Fibroblast of lung (primary cell): ENCODE measurements at regions not wholly inside any gene's neighbourhood (a gene's known extent, or its start where the extent isn't known, plus 50 kb on each side); places are given as distances from the start of the nearest gene placed in this dataset.
A peak's percentile ranks its signal among the peaks of the same experiment; 100 is the strongest.

Source experiments
- DNase-seq, 2 donors: peaks; one replicate each; pipeline versions ENCODE4 v3.0.0 to v3.0.0-alpha.2; 2010; ENCODE audit warnings: low read depth in 2 of 2
- H2AFZ ChIP-seq: 2 replicates; pipeline ENCODE4 v1.5.1; 2012; ENCODE audit warnings: low read length, control low read depth, inconsistent platforms
- H3K27ac ChIP-seq: 2 replicates; pipeline ENCODE4 v1.5.1; 2011; ENCODE audit warnings: low read length, control low read depth; ENCODE audit not compliant: insufficient read depth
- H3K27me3 ChIP-seq: 2 replicates; pipeline ENCODE4 v1.5.1; 2011; ENCODE audit warnings: mild to moderate bottlenecking, low read length; ENCODE audit not compliant: control insufficient read depth, insufficient read depth
- H3K36me3 ChIP-seq: 2 replicates; pipeline ENCODE4 v1.5.1; 2011; ENCODE audit warnings: low read length; ENCODE audit not compliant: control insufficient read depth, insufficient read depth
- H3K4me1 ChIP-seq: 2 replicates; pipeline ENCODE4 v1.5.1; 2011; ENCODE audit warnings: low read length; ENCODE audit not compliant: control insufficient read depth, insufficient read depth; ENCODE audit errors: extremely low read depth
- H3K4me2 ChIP-seq: 2 replicates; pipeline ENCODE4 v1.5.1; 2011; ENCODE audit warnings: low read length, control low read depth; ENCODE audit not compliant: insufficient read depth; ENCODE audit errors: extremely low read depth
- H3K4me3 ChIP-seq, 4 experiments: fragments of 200-600 bp in 1 of 4; sonication (generic) in 1 of 4; replicated peaks in 1 of 4; 2 replicates each; pipeline ENCODE4 v1.5.1; 2011 to 2016; ENCODE audit warnings: low read length in 4 of 4, low read depth in 3 of 4, mild to moderate bottlenecking in 3 of 4, control low read depth in 2 of 4, inconsistent platforms in 1 of 4, mixed read lengths in 1 of 4; ENCODE audit not compliant: insufficient read depth in 1 of 4; ENCODE audit errors: control extremely low read depth in 1 of 4
- H3K79me2 ChIP-seq: 2 replicates; pipeline ENCODE4 v1.5.1; 2012; ENCODE audit warnings: mild to moderate bottlenecking, low read length, inconsistent platforms; ENCODE audit not compliant: control insufficient read depth, insufficient read depth
- H3K9ac ChIP-seq: 2 replicates; pipeline ENCODE4 v1.5.1; 2011; ENCODE audit warnings: mild to moderate bottlenecking, low read length, control low read depth; ENCODE audit not compliant: insufficient read depth
- H3K9me3 ChIP-seq: 2 replicates; pipeline ENCODE4 v1.5.1; 2012; ENCODE audit warnings: low read depth, low read length; ENCODE audit not compliant: control insufficient read depth, insufficient read depth
- H4K20me1 ChIP-seq: 2 replicates; pipeline ENCODE4 v1.5.1; 2011; ENCODE audit warnings: low read length; ENCODE audit not compliant: control insufficient read depth, insufficient read depth; ENCODE audit errors: extremely low read depth
- CTCF ChIP-seq, 2 donors: IDR thresholded peaks in 1 of 2; conservative IDR thresholded peaks in 1 of 2; 1 replicate in 1 of 2; 2 replicates in 1 of 2; pipeline ENCODE4 v1.5.1; 2011 to 2012; ENCODE audit warnings: low read length in 2 of 2, control low read depth in 1 of 2, inconsistent platforms in 1 of 2, low read depth in 1 of 2, mild to moderate bottlenecking in 1 of 2
- EZH2 ChIP-seq: IDR thresholded peaks from 2 replicates; pipeline ENCODE4 v1.5.1; 2012; ENCODE audit warnings: low read length, control low read depth, mild to moderate bottlenecking; ENCODE audit errors: missing control alignments

- Histone ChIP-seq H4K20me1 (no peaks in the 10 kb centered on the region), H3K9ac (no peak overlapping the region), H3K4me2 (no peak overlapping the region), H3K4me1 (no peaks in the 10 kb centered on the region), H3K27ac (no peak overlapping the region), H3K36me3 (no peaks in the 10 kb centered on the region), H3K27me3 (no peaks in the 10 kb centered on the region), H3K4me3 (no peak overlapping the region), H2AFZ (no peak overlapping the region), H3K9me3 (no peaks in the 10 kb centered on the region), H3K79me2 (no peaks in the 10 kb centered on the region)
- no peak for TF ChIP-seq EZH2
- DNase-seq, result peak; percentile 41 to 75
These were observed 476.8 kb upstream of the DEPDC1 start for GRCh38 chr1:68973459-68974244.

- DNase-seq, result no peak
- H3K4me3 ChIP-seq, result no peak overlapping the region
- H3K9ac ChIP-seq, result no peak overlapping the region
- no peaks in the 10 kb centered on the region for H3K79me2 ChIP-seq
- no peak overlapping the region for H2AFZ ChIP-seq
- no peaks in the 10 kb centered on the region for H4K20me1 ChIP-seq
- H3K36me3 ChIP-seq, result no peaks in the 10 kb centered on the region
- no peaks in the 10 kb centered on the region for H3K9me3 ChIP-seq
- H3K4me2 ChIP-seq, result no peak overlapping the region
- no peak for TF ChIP-seq CTCF (conservative IDR thresholded peaks at IDR 0.05 in 1 of 2, IDR thresholded peaks at IDR 0.05 in 1 of 2; ENCODE audit: low read depth in 1 of 2, low read length in 2 of 2)
- TF ChIP-seq EZH2, result no peak
- H3K27ac ChIP-seq, result no peak overlapping the region
- H3K4me1 ChIP-seq, result no peaks in the 10 kb centered on the region
- no peaks in the 10 kb centered on the region for H3K27me3 ChIP-seq
These were observed 477.6 kb upstream of the DEPDC1 start for GRCh38 chr1:68974447-68974846.

- Histone ChIP-seq H3K4me1 (no peaks in the 10 kb centered on the region), H3K36me3 (no peaks in the 10 kb centered on the region), H2AFZ (no peak overlapping the region), H3K4me3 (no peak overlapping the region), H3K27me3 (no peaks in the 10 kb centered on the region), H3K4me2 (no peak overlapping the region), H3K79me2 (no peaks in the 10 kb centered on the region), H3K9me3 (no peaks in the 10 kb centered on the region), H3K9ac (no peak overlapping the region), H4K20me1 (no peaks in the 10 kb centered on the region), H3K27ac (no peak overlapping the region)
- no peak for TF ChIP-seq CTCF (conservative IDR thresholded peaks at IDR 0.05 in 1 of 2, IDR thresholded peaks at IDR 0.05 in 1 of 2; ENCODE audit: low read depth in 1 of 2, low read length in 2 of 2)
- TF ChIP-seq EZH2, result no peak
- peak in 1 of 2 donors; percentile 50 for DNase-seq
These were observed 478.5 kb upstream of the DEPDC1 start for GRCh38 chr1:68975212-68975933.
